GM13977 (cell line): ENCODE measurements at regions not wholly inside any gene's neighbourhood (a gene's known extent, or its start where the extent isn't known, plus 50 kb on each side); places are given as distances from the start of the nearest gene placed in this dataset.

Experiments used
- DNase-seq: peaks from one replicate; pipeline ENCODE4 v3.0.0; 2012; ENCODE audit warnings: low spot score
- CTCF ChIP-seq: IDR thresholded peaks from 2 replicates; pipeline ENCODE4 v1.5.1; 2012; ENCODE audit warnings: mild to moderate bottlenecking, control low read depth; ENCODE audit not compliant: insufficient read depth; ENCODE audit errors: extremely low read depth, missing control alignments
- in situ Hi-C: fragments of 300-500 bp; cut with MboI; formaldehyde crosslinking; loops from one replicate; pipeline ENCODE4 v1.12.0; 2022; ENCODE audit warnings: low sequenced_read_pairs, low pct_unique_long_range_greater_than_20kb, mixed read lengths, inconsistent platforms; ENCODE audit not compliant: unreplicated experiment

- TF ChIP-seq CTCF, result no peak
- peak; percentile 92 for DNase-seq
- in situ Hi-C loops, result no loop called here
Measured at GRCh38 chr17:81345228-81346089, 49.8 kb upstream of the BAHCC1 start.
